Left renal cortex interstitium (tissue), 4 donors: ENCODE measurements at regions not wholly inside any gene's neighbourhood (a gene's known extent, or its start where the extent isn't known, plus 50 kb on each side); places are given as distances from the start of the nearest gene placed in this dataset.
"Not testable (repeated sequence)": the region's sequence is repeated elsewhere in the genome, so short reads cannot be mapped to it uniquely, and the experiment has no call there.

Source experiments
- DNase-seq, 4 donors: peaks; one replicate each; pipeline ENCODE4 v3.0.0-alpha.2; 2013; ENCODE audit warnings: low read depth in 4 of 4, low spot score in 2 of 4, missing footprints in 1 of 4

DNA sequence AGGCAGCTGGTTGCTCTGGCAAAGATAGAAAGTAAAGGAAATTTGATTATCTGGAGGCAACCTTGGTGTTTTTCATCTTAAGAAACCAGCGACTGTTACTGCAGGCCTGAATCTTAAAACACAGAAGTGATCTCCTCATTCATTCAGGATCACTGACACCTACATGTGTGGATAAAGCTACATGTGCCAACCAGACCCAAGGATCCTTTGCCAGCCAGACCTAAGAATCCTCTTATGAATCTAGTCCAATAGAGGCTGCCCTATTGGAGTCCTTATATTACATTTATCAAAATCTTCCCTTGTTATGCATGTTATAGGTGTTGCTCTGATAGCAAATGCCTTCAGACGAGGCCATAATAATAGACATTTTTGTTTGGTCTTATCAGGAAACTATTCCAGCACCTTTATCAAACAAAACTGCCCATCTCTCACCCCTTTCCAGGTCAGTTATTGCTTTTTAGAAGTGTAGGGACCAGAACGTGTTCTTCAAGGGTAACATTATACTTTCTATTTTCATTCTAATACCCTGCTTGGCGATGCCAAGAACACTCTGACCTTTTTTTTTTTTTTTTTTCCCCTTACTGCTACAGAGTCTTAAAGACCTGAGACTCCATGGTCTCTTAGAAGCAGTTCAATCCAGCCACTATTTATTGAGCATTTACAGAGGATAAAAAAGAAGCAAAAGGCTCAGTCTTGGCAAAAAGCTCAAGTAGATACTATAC lies 175.5 kb upstream of the PTBP2 start:
- no peak for DNase-seq

GRCh38 chr1:96550061-96550460 lies 171.5 kb upstream of the PTBP2 start:
- no peak for DNase-seq

DNA sequence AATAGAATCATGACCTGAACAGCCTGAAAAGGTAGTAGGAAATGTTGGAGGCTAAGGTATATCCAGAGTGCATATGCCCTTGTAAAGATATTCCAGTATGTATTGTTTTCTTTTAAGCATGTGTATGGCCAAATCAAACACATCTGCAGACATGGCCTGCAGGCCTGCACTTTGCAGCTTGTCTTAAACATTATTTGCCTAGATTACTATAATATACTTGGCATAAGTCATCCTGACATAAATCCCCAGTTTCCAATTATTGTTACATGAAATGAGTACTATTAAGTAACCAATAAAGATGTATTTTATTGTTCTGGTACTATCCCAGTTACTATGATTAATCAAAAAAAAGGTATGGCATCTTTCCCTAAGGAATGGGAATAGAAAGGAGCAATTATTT lies 169.1 kb upstream of the PTBP2 start:
- no peak for DNase-seq

DNA sequence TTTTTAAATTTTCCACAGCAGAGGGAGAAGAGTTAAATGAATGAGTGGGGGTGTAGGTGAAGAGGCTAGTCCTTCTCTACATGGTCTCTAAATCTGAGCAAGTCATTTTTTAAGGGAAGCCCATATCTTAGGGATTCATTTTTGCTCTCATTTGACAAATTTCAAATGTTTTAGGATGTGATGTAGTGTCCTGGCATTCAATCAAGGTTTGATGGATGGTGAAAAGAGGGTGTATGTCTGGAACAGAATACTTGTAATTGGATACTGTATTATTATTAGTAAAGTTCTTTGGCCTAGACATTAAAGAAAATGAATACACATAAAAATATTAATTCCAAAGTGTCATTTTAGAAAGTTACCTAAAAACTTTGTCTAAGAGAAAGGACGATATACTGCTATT lies 167.8 kb upstream of the PTBP2 start:
- DNase-seq = no peak

- no peak for DNase-seq
Observed at GRCh38 chr1:96554364-96554763, 167.2 kb upstream of the PTBP2 start.

GRCh38 chr1:96557336-96557735 lies 164.2 kb upstream of the PTBP2 start:
- no peak for DNase-seq

DNA sequence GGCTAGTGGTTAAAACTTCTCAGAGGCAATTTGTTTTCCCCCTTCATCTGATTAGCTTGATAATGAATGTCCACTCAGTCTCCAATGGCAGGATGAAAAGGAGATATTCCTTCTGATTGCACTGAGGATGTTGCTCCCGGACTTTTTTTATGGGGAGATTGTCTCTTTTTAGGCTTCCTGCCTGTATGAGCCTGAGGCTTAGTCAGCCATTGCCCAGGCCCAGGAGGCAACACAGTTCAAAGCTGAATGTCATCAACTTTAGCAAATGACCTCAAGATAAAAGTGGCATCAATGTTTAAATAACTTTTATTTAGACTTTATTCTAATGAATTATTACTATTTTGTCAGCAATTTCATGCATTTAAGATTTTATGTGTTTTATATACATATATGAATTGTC lies 162.9 kb upstream of the PTBP2 start:
- no peak for DNase-seq

DNA sequence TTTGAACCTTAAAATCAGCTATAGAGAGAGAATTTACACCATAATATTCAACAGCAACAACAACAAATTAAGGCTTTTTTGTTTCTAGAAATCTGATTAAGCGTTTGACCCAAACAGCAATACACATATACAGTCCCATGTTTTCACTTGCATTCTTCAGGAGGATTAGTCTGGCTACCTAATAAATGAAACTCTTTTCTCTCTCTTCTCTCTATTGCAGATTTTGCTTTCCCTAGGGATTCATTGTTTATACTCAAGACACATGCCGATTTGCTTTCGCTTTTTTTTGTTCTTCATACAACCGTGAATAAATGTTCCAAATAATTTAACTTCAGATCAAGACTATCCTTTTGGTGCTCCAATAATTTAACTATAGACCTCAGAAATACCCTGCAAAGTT lies 162.4 kb upstream of the PTBP2 start:
- no peak for DNase-seq

GRCh38 chr1:96559707-96560596 lies 161.6 kb upstream of the PTBP2 start:
- no peak for DNase-seq

DNA sequence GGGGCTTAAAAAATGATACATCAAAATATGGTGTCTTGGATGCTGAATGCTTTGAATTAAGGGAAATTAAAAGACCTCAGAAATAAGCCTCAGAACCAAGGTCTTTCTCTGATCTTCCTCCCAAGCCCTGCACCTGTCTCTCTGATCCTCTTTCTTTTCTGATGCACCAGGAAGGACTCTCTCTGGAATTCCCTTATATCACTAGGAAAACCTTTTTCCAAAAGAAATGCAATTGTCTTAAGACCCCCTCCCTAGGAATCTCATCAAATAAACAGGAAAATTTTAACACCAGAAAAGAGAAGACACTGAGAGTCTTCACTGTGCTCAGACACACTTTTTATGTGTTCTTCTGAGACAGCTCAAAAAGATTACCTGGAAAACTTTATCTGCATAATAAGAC lies 159.5 kb upstream of the PTBP2 start:
- no peak for DNase-seq

DNA sequence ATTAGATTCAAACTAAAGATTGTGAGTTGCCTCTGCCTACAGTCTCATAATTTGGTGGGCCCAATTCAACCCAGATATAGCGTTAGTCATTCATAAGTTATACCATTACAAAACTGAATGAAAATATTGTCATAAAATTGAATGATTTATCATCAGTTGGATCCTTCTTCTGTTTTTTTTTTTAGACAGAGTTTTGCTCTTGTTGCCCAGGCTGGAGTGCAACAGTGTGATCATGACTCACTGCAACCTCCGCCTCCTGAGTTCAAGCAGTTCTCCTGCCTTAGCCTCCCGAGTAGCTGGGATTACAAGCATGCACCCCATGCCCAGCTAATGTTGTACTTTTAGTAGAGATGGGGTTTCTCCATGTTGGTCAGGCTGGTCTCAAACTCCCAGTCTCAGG lies 157.2 kb upstream of the PTBP2 start:
- not testable (repeated sequence) for DNase-seq

- no peak for DNase-seq
Observed at GRCh38 chr1:96565546-96565945, 156.0 kb upstream of the PTBP2 start.

GRCh38 chr1:96568639-96569038 lies 152.9 kb upstream of the PTBP2 start:
- no peak for DNase-seq

DNA sequence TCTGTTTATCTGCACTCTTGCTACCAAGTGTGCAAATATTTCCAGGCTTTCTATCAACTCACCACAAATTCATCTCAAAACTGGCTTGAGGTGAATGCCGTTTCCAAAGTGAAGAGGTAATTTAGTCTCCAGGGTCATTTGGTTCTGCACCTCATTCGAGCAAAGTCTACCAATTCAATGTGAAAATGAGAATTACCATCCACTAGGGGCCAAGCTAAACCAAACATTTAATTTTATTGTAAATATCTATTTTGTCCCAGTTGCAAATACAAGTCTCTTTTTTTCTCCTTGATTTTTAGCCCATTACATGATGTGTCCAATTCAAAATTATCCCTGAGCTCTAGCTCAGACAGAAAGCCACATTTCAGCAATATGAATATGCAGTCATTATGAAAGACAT lies 152.3 kb upstream of the PTBP2 start:
- DNase-seq = no peak

DNA sequence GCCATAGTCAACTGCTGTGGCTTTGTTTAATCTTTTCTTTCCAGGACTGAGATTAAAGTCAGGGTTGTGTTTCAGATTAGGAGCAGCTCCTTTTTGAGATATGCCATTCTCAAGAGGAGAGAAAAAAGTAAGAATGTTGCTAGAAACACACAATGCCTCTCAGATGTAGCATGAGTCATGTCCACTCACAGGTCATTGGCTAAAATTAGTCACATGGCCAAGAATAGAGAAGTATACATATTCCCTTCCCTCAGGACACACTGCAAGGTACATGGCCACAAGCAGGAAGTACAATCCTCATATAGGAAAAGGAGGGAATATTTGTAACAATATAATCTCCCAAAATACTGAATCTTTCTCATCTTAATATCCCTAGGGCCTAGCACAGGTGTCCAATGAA lies 141.9 kb upstream of the PTBP2 start:
- no peak for DNase-seq

DNA sequence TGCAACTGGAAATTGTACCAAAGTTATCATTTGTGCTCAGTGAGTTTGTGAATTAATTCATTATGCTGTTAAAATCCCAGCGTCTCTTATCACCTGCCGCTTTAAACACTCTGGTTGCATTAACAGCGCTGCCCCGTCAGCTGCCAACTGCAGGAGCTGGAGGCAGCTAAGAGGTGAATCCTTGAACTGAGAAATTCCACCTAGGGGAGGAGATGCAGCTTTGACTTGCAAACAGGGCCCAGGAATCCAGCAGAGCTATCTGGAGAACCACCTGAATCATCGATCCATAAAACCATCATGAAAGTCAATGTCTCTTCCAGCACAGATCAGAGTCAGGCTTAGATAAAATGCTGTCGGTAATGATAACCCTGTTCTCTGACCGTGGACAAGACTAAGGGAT lies 140.7 kb upstream of the PTBP2 start:
- DNase-seq = no peak

DNA sequence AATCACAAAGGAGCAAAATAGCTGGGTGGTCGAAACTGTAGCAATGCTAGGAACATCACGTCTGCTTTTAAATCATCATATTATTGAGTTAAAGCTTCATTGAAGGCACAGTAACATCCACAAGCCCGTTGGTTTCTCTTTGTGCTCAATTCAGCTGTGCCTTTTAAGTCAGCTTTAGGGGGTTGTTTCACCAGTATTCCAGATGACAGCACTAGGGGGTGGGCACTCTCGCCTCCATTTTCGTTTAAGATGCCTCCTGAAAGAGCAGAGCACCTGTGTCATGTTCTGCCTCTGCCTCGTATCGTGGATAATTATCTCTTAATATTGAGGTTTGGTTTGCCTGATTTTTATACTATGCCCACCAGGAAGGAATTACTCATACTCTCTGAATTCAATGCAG lies 139.8 kb upstream of the PTBP2 start:
- no peak for DNase-seq

GRCh38 chr1:96583903-96584302 lies 137.7 kb upstream of the PTBP2 start:
- DNase-seq = no peak

- no peak for DNase-seq
Observed at GRCh38 chr1:96587222-96587621, 134.4 kb upstream of the PTBP2 start.

- DNase-seq = no peak
Observed at GRCh38 chr1:96588416-96588995, 133.1 kb upstream of the PTBP2 start.

DNA sequence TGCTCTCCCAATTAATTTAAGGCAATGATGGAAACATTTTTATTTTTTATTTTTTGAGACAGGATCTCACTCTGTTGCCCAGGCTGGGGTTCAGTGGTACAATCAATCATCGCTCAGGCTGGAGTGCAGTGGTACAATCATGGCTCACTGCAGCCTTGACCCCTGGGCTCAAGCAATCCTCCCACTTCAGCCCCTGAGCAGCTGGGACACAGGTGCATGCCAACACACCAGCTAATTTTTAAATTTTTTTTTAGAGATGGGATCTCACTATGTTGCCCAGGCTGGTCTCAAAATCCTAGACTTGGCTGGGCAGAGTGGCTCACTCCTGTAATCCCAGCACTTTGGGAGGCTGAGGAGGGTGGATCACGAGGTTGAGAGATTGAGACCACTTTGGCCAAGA lies 126.1 kb upstream of the PTBP2 start:
- DNase-seq = not testable (repeated sequence)
